ENCODE measurements at regions not wholly inside any gene's neighbourhood (a gene's known extent, or its start where the extent isn't known, plus 50 kb on each side); places are given as distances from the start of the nearest gene placed in this dataset.
"Not testable (repeated sequence)": the region's sequence is repeated elsewhere in the genome, so short reads cannot be mapped to it uniquely, and the experiment has no call there.

- H3K27me3 ChIP-seq (ENCODE audit: control insufficient read depth, insufficient read depth, low read length) = no peaks in the 10 kb centered on the region
- H3K4me3 ChIP-seq (ENCODE audit: insufficient read depth, low read depth, low read length) = no peak overlapping the region
- no peak for DNase-seq
- H3K36me3 ChIP-seq (replicated peaks; ENCODE audit: control insufficient read depth, insufficient read depth, low read length) = no peaks in the 10 kb centered on the region
Observed at GRCh38 chr5:159567461-159567860, 237.2 kb upstream of the IL12B start.

GRCh38 chr5:159571501-159572244, 241.4 kb upstream of the IL12B start:
- Histone ChIP-seq H3K27me3 (ENCODE audit: control insufficient read depth, insufficient read depth, low read length) (no peaks in the 10 kb centered on the region), H3K36me3 (replicated peaks; ENCODE audit: control insufficient read depth, insufficient read depth, low read length) (no peaks in the 10 kb centered on the region), H3K4me3 (ENCODE audit: insufficient read depth, low read depth, low read length) (no peak overlapping the region)
- DNase-seq = no peak

GRCh38 chr5:159576902-159577301, 246.6 kb upstream of the IL12B start:
- H3K36me3 ChIP-seq (replicated peaks; ENCODE audit: control insufficient read depth, insufficient read depth, low read length) = no peaks in the 10 kb centered on the region
- no peak for DNase-seq
- no peak overlapping the region for H3K4me3 ChIP-seq (ENCODE audit: insufficient read depth, low read depth, low read length)
- no peaks in the 10 kb centered on the region for H3K27me3 ChIP-seq (ENCODE audit: control insufficient read depth, insufficient read depth, low read length)

GRCh38 chr5:159581502-159582249, 251.4 kb upstream of the IL12B start:
- Histone ChIP-seq H3K36me3 (replicated peaks; ENCODE audit: control insufficient read depth, insufficient read depth, low read length) (no peaks in the 10 kb centered on the region), H3K4me3 (ENCODE audit: insufficient read depth, low read depth, low read length) (no peak overlapping the region), H3K27me3 (ENCODE audit: control insufficient read depth, insufficient read depth, low read length) (no peaks in the 10 kb centered on the region)
- DNase-seq = no peak

GRCh38 chr5:159582756-159583541, 252.7 kb upstream of the IL12B start:
- Histone ChIP-seq H3K27me3 (ENCODE audit: control insufficient read depth, insufficient read depth, low read length) (no peaks in the 10 kb centered on the region), H3K4me3 (ENCODE audit: insufficient read depth, low read depth, low read length) (no peak overlapping the region), H3K36me3 (replicated peaks; ENCODE audit: control insufficient read depth, insufficient read depth, low read length) (no peaks in the 10 kb centered on the region)
- no peak for DNase-seq

- DNase-seq = no peak
- Histone ChIP-seq H3K27me3 (ENCODE audit: control insufficient read depth, insufficient read depth, low read length) (no peaks in the 10 kb centered on the region), H3K36me3 (replicated peaks; ENCODE audit: control insufficient read depth, insufficient read depth, low read length) (no peaks in the 10 kb centered on the region), H3K4me3 (ENCODE audit: insufficient read depth, low read depth, low read length) (no peak overlapping the region)
Observed at GRCh38 chr5:159586921-159587320, 256.6 kb upstream of the IL12B start.

GRCh38 chr5:159588941-159589340, 258.7 kb upstream of the IL12B start:
- Histone ChIP-seq H3K36me3 (replicated peaks; ENCODE audit: control insufficient read depth, insufficient read depth, low read length) (no peaks in the 10 kb centered on the region), H3K4me3 (ENCODE audit: insufficient read depth, low read depth, low read length) (no peak overlapping the region), H3K27me3 (ENCODE audit: control insufficient read depth, insufficient read depth, low read length) (no peaks in the 10 kb centered on the region)
- DNase-seq = no peak

GRCh38 chr5:159593518-159594073, 263.3 kb upstream of the IL12B start:
- DNase-seq = no peak
- Histone ChIP-seq H3K4me3 (ENCODE audit: insufficient read depth, low read depth, low read length) (no peak overlapping the region), H3K36me3 (replicated peaks; ENCODE audit: control insufficient read depth, insufficient read depth, low read length) (no peaks in the 10 kb centered on the region), H3K27me3 (ENCODE audit: control insufficient read depth, insufficient read depth, low read length) (no peaks in the 10 kb centered on the region)

GRCh38 chr5:159595561-159595960, 265.3 kb upstream of the IL12B start:
- DNase-seq; H3K4me3 ChIP-seq (ENCODE audit: insufficient read depth, low read depth, low read length); H3K36me3 ChIP-seq (replicated peaks; ENCODE audit: control insufficient read depth, insufficient read depth, low read length); H3K27me3 ChIP-seq (ENCODE audit: control insufficient read depth, insufficient read depth, low read length): not testable (repeated sequence)

- Histone ChIP-seq H3K27me3 (ENCODE audit: control insufficient read depth, insufficient read depth, low read length) (no peaks in the 10 kb centered on the region), H3K4me3 (ENCODE audit: insufficient read depth, low read depth, low read length) (no peak overlapping the region), H3K36me3 (replicated peaks; ENCODE audit: control insufficient read depth, insufficient read depth, low read length) (no peaks in the 10 kb centered on the region)
- no peak for DNase-seq
Observed at GRCh38 chr5:159601216-159601615, 270.9 kb upstream of the IL12B start.

GRCh38 chr5:159602434-159602833, 272.1 kb upstream of the IL12B start:
- DNase-seq = no peak
- H3K4me3 ChIP-seq (ENCODE audit: insufficient read depth, low read depth, low read length) = no peak overlapping the region
- H3K36me3 ChIP-seq (replicated peaks; ENCODE audit: control insufficient read depth, insufficient read depth, low read length) = no peaks in the 10 kb centered on the region
- H3K27me3 ChIP-seq (ENCODE audit: control insufficient read depth, insufficient read depth, low read length) = no peaks in the 10 kb centered on the region

GRCh38 chr5:159605585-159605984, 275.3 kb upstream of the IL12B start:
- Histone ChIP-seq H3K27me3 (ENCODE audit: control insufficient read depth, insufficient read depth, low read length) (no peaks in the 10 kb centered on the region), H3K36me3 (replicated peaks; ENCODE audit: control insufficient read depth, insufficient read depth, low read length) (no peaks in the 10 kb centered on the region), H3K4me3 (ENCODE audit: insufficient read depth, low read depth, low read length) (no peak overlapping the region)
- DNase-seq = no peak

- DNase-seq = no peak
- H3K4me3 ChIP-seq (ENCODE audit: insufficient read depth, low read depth, low read length) = no peak overlapping the region
- H3K36me3 ChIP-seq (replicated peaks; ENCODE audit: control insufficient read depth, insufficient read depth, low read length) = no peaks in the 10 kb centered on the region
- no peaks in the 10 kb centered on the region for H3K27me3 ChIP-seq (ENCODE audit: control insufficient read depth, insufficient read depth, low read length)
Observed at GRCh38 chr5:159609359-159609758, 279.1 kb upstream of the IL12B start.

- H3K36me3 ChIP-seq (replicated peaks; ENCODE audit: control insufficient read depth, insufficient read depth, low read length) = no peaks in the 10 kb centered on the region
- H3K27me3 ChIP-seq (ENCODE audit: control insufficient read depth, insufficient read depth, low read length) = no peaks in the 10 kb centered on the region
- H3K4me3 ChIP-seq (ENCODE audit: insufficient read depth, low read depth, low read length) = no peak overlapping the region
- no peak for DNase-seq
Observed at GRCh38 chr5:159610966-159611579, 280.8 kb upstream of the IL12B start.

All from H7 (cell line).